Trophoblast cell (in vitro differentiated cells and primary cell): ENCODE measurements at regions not wholly inside any gene's neighbourhood (a gene's known extent, or its start where the extent isn't known, plus 50 kb on each side); places are given as distances from the start of the nearest gene placed in this dataset.

Source experiments
- DNase-seq, 2 donors: peaks; one replicate each; pipeline ENCODE4 v3.0.0-alpha.2; 2016
- H2AFZ ChIP-seq: 2 replicates; pipeline ENCODE4 v1.6.1; 2013; ENCODE audit warnings: low read length, moderate library complexity, mild to moderate bottlenecking; ENCODE audit not compliant: insufficient read depth, poor library complexity
- H2AK5ac ChIP-seq: 2 replicates; pipeline ENCODE4 v1.6.1; 2013; ENCODE audit warnings: mild to moderate bottlenecking, low read length
- H2BK120ac ChIP-seq: 2 replicates; pipeline ENCODE4 v1.6.1; 2013; ENCODE audit warnings: low read length, mild to moderate bottlenecking, moderate library complexity; ENCODE audit not compliant: insufficient read depth, poor library complexity
- H2BK12ac ChIP-seq: 2 replicates; pipeline ENCODE4 v1.6.1; 2013; ENCODE audit warnings: mild to moderate bottlenecking, low read length, moderate library complexity
- H2BK5ac ChIP-seq: 2 replicates; pipeline ENCODE4 v1.6.1; 2013; ENCODE audit warnings: low read length, low read depth, moderate library complexity, mild to moderate bottlenecking; ENCODE audit not compliant: poor library complexity
- H3K14ac ChIP-seq: 2 replicates; pipeline ENCODE4 v1.6.1; 2013; ENCODE audit warnings: mild to moderate bottlenecking, low read length
- H3K18ac ChIP-seq: 2 replicates; pipeline ENCODE4 v1.6.1; 2013; ENCODE audit warnings: mild to moderate bottlenecking, low read length
- H3K23ac ChIP-seq: 2 replicates; pipeline ENCODE4 v1.6.1; 2013; ENCODE audit warnings: low read length
- H3K27ac ChIP-seq: 2 replicates; pipeline ENCODE4 v1.5.1; 2013; ENCODE audit warnings: low read depth, mild to moderate bottlenecking, inconsistent platforms, low read length, moderate library complexity
- H3K27me3 ChIP-seq: 2 replicates; pipeline ENCODE4 v1.6.1; 2013; ENCODE audit warnings: inconsistent platforms, mild to moderate bottlenecking, low read length, moderate library complexity; ENCODE audit not compliant: insufficient read depth
- H3K36me3 ChIP-seq, 2 experiments: 1 replicate in 1 of 2; 2 replicates in 1 of 2; pipeline ENCODE4 v1.6.1; 2013; ENCODE audit warnings: low read length in 2 of 2, mild to moderate bottlenecking in 2 of 2, moderate library complexity in 1 of 2; ENCODE audit not compliant: insufficient read depth in 2 of 2, control insufficient read depth in 1 of 2
- H3K4ac ChIP-seq: 2 replicates; pipeline ENCODE4 v1.6.1; 2013; ENCODE audit warnings: low read depth, mild to moderate bottlenecking, low read length, moderate library complexity
- H3K4me1 ChIP-seq, 2 experiments: 1 replicate in 1 of 2; 2 replicates in 1 of 2; pipeline ENCODE4 v1.6.1; 2013; ENCODE audit warnings: low read length in 2 of 2, mild to moderate bottlenecking in 2 of 2, moderate library complexity in 1 of 2; ENCODE audit not compliant: insufficient read depth in 2 of 2, control insufficient read depth in 1 of 2
- H3K4me2 ChIP-seq: 2 replicates; pipeline ENCODE4 v1.6.1; 2013; ENCODE audit warnings: inconsistent platforms, mild to moderate bottlenecking, low read length, moderate library complexity
- H3K4me3 ChIP-seq: 2 replicates; pipeline ENCODE4 v1.5.1; 2013; ENCODE audit warnings: mild to moderate bottlenecking, low read depth, low read length, inconsistent platforms
- H3K79me1 ChIP-seq: one replicate; pipeline ENCODE4 v1.6.1; 2013; ENCODE audit warnings: low read length
- H3K79me2 ChIP-seq: 2 replicates; pipeline ENCODE4 v1.6.1; 2013; ENCODE audit warnings: low read length, mild to moderate bottlenecking; ENCODE audit not compliant: control insufficient read depth, insufficient read depth, poor library complexity
- H3K9ac ChIP-seq: 2 replicates; pipeline ENCODE4 v1.6.1; 2013; ENCODE audit warnings: mild to moderate bottlenecking, low read length
- H3K9me3 ChIP-seq: 2 replicates; pipeline ENCODE4 v1.6.1; 2013; ENCODE audit warnings: low read depth, mild to moderate bottlenecking, control low read depth, inconsistent platforms, low read length; ENCODE audit not compliant: insufficient read depth
- H4K12ac ChIP-seq: 2 replicates; pipeline ENCODE4 v1.6.1; 2013; ENCODE audit warnings: low read depth, mild to moderate bottlenecking, low read length, moderate library complexity
- H4K8ac ChIP-seq: 2 replicates; pipeline ENCODE4 v1.6.1; 2013; ENCODE audit warnings: low read depth, mild to moderate bottlenecking, low read length, moderate library complexity
- H4K91ac ChIP-seq: one replicate; pipeline ENCODE4 v1.6.1; 2013; ENCODE audit warnings: low read depth, mild to moderate bottlenecking, low read length, moderate library complexity
- WGBS: extraction: QIAGEN DNeasy Blood & Tissue Kit; methylation state at CpG from one replicate; pipeline ENCODE4 v1.1.7; 2013; ENCODE audit warnings: missing lambda C conversion rate; ENCODE audit not compliant: insufficient read length, insufficient coverage; ENCODE audit errors: extremely low coverage; 5-methylcytosine and 5-hydroxymethylcytosine counted together

- Histone ChIP-seq H4K8ac (no peak overlapping the region), H3K18ac (no peak overlapping the region), H3K27me3 (no peaks in the 10 kb centered on the region), H2AFZ (no peak overlapping the region), H4K12ac (no peak overlapping the region), H3K79me1 (no peaks in the 10 kb centered on the region), H3K79me2 (no peaks in the 10 kb centered on the region), H2BK12ac (no peak overlapping the region), H3K27ac (no peak overlapping the region), H4K91ac (no peak overlapping the region), H3K4ac (no peak overlapping the region), H2AK5ac (no peak overlapping the region), H3K9me3 (no peaks in the 10 kb centered on the region), H3K36me3 (peaks cover 78 to 83% of the 10 kb centered on the region in 2 experiments), H3K4me3 (no peak overlapping the region), H3K23ac (no peak overlapping the region), H3K4me1 (peaks cover 2% of the 10 kb centered on the region in 2 experiments), H2BK120ac (no peak overlapping the region), H3K9ac (no peak overlapping the region), H3K14ac (no peak overlapping the region), H3K4me2 (no peak overlapping the region), H2BK5ac (no peak overlapping the region)
- no CpG with 5 or more reads among the region's 6 CpGs for WGBS
- DNase-seq, result no peak
Observed at GRCh38 chr12:124425667-124426066, 130.8 kb downstream of the RFLNA start.

GRCh38 chr12:124424516-124424905, 129.6 kb downstream of the RFLNA start:
- no peak overlapping the region for H3K14ac ChIP-seq
- no peak overlapping the region for H3K23ac ChIP-seq
- H2BK120ac ChIP-seq, result no peak overlapping the region
- H3K4ac ChIP-seq, result no peak overlapping the region
- H3K27me3 ChIP-seq, result no peaks in the 10 kb centered on the region
- H3K4me2 ChIP-seq, result no peak overlapping the region
- no peak overlapping the region for H2BK5ac ChIP-seq
- no peak for DNase-seq
- H4K8ac ChIP-seq, result no peak overlapping the region
- H4K91ac ChIP-seq, result no peak overlapping the region
- no peak overlapping the region for H2BK12ac ChIP-seq
- WGBS, result no CpG with 5 or more reads among the region's 10 CpGs
- no peak overlapping the region for H4K12ac ChIP-seq
- no peak overlapping the region for H2AK5ac ChIP-seq
- no peaks in the 10 kb centered on the region for H3K79me2 ChIP-seq
- H3K9me3 ChIP-seq, result peaks cover 2% of the 10 kb centered on the region
- H3K18ac ChIP-seq, result no peak overlapping the region
- H3K4me1 ChIP-seq, result peaks cover 2 to 4% of the 10 kb centered on the region in 2 experiments
- H2AFZ ChIP-seq, result no peak overlapping the region
- no peak overlapping the region for H3K4me3 ChIP-seq
- no peak overlapping the region for H3K9ac ChIP-seq
- H3K36me3 ChIP-seq, result peaks cover 78 to 83% of the 10 kb centered on the region in 2 experiments
- no peaks in the 10 kb centered on the region for H3K79me1 ChIP-seq
- no peak overlapping the region for H3K27ac ChIP-seq

- DNase-seq, result no peak
- no CpG with 5 or more reads among the region's 26 CpGs for WGBS
- peaks cover 2% of the 10 kb centered on the region for H3K9me3 ChIP-seq
Observed at GRCh38 chr12:124423761-124424515, 129.0 kb downstream of the RFLNA start.

GRCh38 chr12:124422570-124423523, 128.0 kb downstream of the RFLNA start:
- no peak overlapping the region for H2BK5ac ChIP-seq

More at GRCh38 chr12:124423761-124424515, 129.0 kb downstream of the RFLNA start:
- H4K91ac ChIP-seq, result no peak overlapping the region
- no peak overlapping the region for H3K4ac ChIP-seq
- H4K12ac ChIP-seq, result no peak overlapping the region
- no peak overlapping the region for H3K4me2 ChIP-seq
- H2AFZ ChIP-seq, result no peak overlapping the region
- no peak overlapping the region for H4K8ac ChIP-seq
- H3K23ac ChIP-seq, result no peak overlapping the region
- H2BK120ac ChIP-seq, result no peak overlapping the region
- peaks cover 74 to 82% of the 10 kb centered on the region in 2 experiments for H3K36me3 ChIP-seq
- H3K79me2 ChIP-seq, result no peaks in the 10 kb centered on the region
- H3K4me1 ChIP-seq, result peaks cover under 1 to 4% of the 10 kb centered on the region in 2 experiments
- no peak overlapping the region for H3K4me3 ChIP-seq
- H3K27ac ChIP-seq, result no peak overlapping the region
- no peak overlapping the region for H2AK5ac ChIP-seq
- no peak overlapping the region for H3K18ac ChIP-seq
- H3K79me1 ChIP-seq, result no peaks in the 10 kb centered on the region
- H3K9ac ChIP-seq, result no peak overlapping the region
- no peaks in the 10 kb centered on the region for H3K27me3 ChIP-seq
- H2BK12ac ChIP-seq, result no peak overlapping the region
- H2BK5ac ChIP-seq, result no peak overlapping the region
- H3K14ac ChIP-seq, result no peak overlapping the region

More at GRCh38 chr12:124422570-124423523, 128.0 kb downstream of the RFLNA start:
- Histone ChIP-seq H3K4me2 (no peak overlapping the region), H3K18ac (no peak overlapping the region), H3K27me3 (no peaks in the 10 kb centered on the region), H4K8ac (no peak overlapping the region), H3K14ac (no peak overlapping the region), H3K36me3 (peaks cover 75 to 82% of the 10 kb centered on the region in 2 experiments), H2BK120ac (no peak overlapping the region), H4K12ac (no peak overlapping the region), H3K27ac (no peak overlapping the region), H4K91ac (no peak overlapping the region), H3K4me3 (no peak overlapping the region), H3K79me1 (no peaks in the 10 kb centered on the region), H2BK12ac (no peak overlapping the region), H3K9me3 (peaks cover 2% of the 10 kb centered on the region), H2AFZ (peak overlapping the region; percentile 10), H3K4me1 (peaks cover 0 to 4% of the 10 kb centered on the region in 2 experiments), H3K23ac (no peak overlapping the region), H2AK5ac (no peak overlapping the region), H3K79me2 (no peaks in the 10 kb centered on the region), H3K9ac (no peak overlapping the region), H3K4ac (no peak overlapping the region)
- DNase-seq, result peak in 1 of 2 donors; percentile 42
- WGBS, result no CpG with 5 or more reads among the region's 37 CpGs
